MM.1S (cell line): ENCODE measurements at regions not wholly inside any gene's neighbourhood (a gene's known extent, or its start where the extent isn't known, plus 50 kb on each side); places are given as distances from the start of the nearest gene placed in this dataset.

Experiments used
- DNase-seq: peaks from one replicate; pipeline ENCODE4 v3.0.0-alpha.2; 2015
- H2AFZ ChIP-seq: fragments of 300-600 bp; sonication (generic); 2 replicates; pipeline ENCODE4 v1.6.0; 2016; ENCODE audit warnings: antibody characterized with exemption, low read length
- H3F3A ChIP-seq: fragments of 300-600 bp; sonication (generic); 2 replicates; pipeline ENCODE4 v1.6.1; 2016; ENCODE audit warnings: mild to moderate bottlenecking, antibody characterized with exemption, low read length, moderate library complexity, mixed read lengths; ENCODE audit not compliant: insufficient read depth
- H3K27ac ChIP-seq: fragments of 300-600 bp; sonication (generic); 2 replicates; pipeline ENCODE4 v1.5.1; 2016; ENCODE audit warnings: mild to moderate bottlenecking, low read length
- H3K27me3 ChIP-seq: fragments of 300-600 bp; sonication (generic); replicated peaks from 2 replicates; pipeline ENCODE4 v1.6.0; 2016; ENCODE audit warnings: low read length; ENCODE audit not compliant: insufficient read depth
- H3K36me3 ChIP-seq: fragments of 300-600 bp; sonication (generic); replicated peaks from 2 replicates; pipeline ENCODE4 v1.6.1; 2016; ENCODE audit warnings: mild to moderate bottlenecking, low read length, mixed read lengths; ENCODE audit not compliant: insufficient read depth
- H3K4me1 ChIP-seq: fragments of 300-600 bp; sonication (generic); 2 replicates; pipeline ENCODE4 v1.6.1; 2016; ENCODE audit warnings: low read length, mixed read lengths
- H3K4me2 ChIP-seq: fragments of 300-600 bp; sonication (generic); 2 replicates; pipeline ENCODE4 v1.6.0; 2016; ENCODE audit warnings: low read depth, low read length
- H3K4me3 ChIP-seq: fragments of 300-600 bp; sonication (generic); 2 replicates; pipeline ENCODE4 v1.5.1; 2016; ENCODE audit warnings: low read length, mixed read lengths
- H3K79me2 ChIP-seq: fragments of 300-600 bp; sonication (generic); 2 replicates; pipeline ENCODE4 v1.6.1; 2016; ENCODE audit warnings: mixed run types, low read length, mixed read lengths
- H3K9ac ChIP-seq: fragments of 300-600 bp; sonication (generic); 2 replicates; pipeline ENCODE4 v1.6.1; 2016; ENCODE audit warnings: low read length, mixed read lengths
- H3K9me2 ChIP-seq: fragments of 300-600 bp; sonication (generic); replicated peaks from 2 replicates; pipeline ENCODE4 v1.6.1; 2016; ENCODE audit warnings: mild to moderate bottlenecking, low read length, mixed read lengths; ENCODE audit not compliant: insufficient read depth
- H3K9me3 ChIP-seq: fragments of 300-600 bp; sonication (generic); replicated peaks from 2 replicates; pipeline ENCODE4 v1.6.1; 2016; ENCODE audit warnings: mild to moderate bottlenecking, low read length, mixed read lengths; ENCODE audit not compliant: insufficient read depth
- H4K20me1 ChIP-seq: fragments of 300-600 bp; sonication (generic); 2 replicates; pipeline ENCODE4 v1.6.1; 2016; ENCODE audit warnings: mild to moderate bottlenecking, low read length, moderate library complexity, mixed read lengths; ENCODE audit not compliant: insufficient read depth
- EZH2 ChIP-seq: fragments of 300-600 bp; sonication (generic); optimal IDR thresholded peaks from 2 replicates; pipeline ENCODE3; 2017; ENCODE audit warnings: low read depth, mild to moderate bottlenecking, antibody characterized with exemption, low read length, mixed read lengths
- EZH2phosphoT487 ChIP-seq: fragments of 300-600 bp; sonication (generic); IDR thresholded peaks from 2 replicates; pipeline ENCODE4 v1.6.1; 2018; ENCODE audit warnings: antibody characterized with exemption, low read length
- TF ChIP-seq, protein P1 (sequence below): fragments of 300-600 bp; sonication (generic); IDR thresholded peaks from 2 replicates; pipeline ENCODE4 v1.5.1; 2016; ENCODE audit warnings: antibody characterized with exemption, low read length, mixed read lengths

- H3K9me3 ChIP-seq: no peaks in the 10 kb centered on the region
- TF ChIP-seq EZH2 (no peak), EZH2phosphoT487 (no peak)
- TF ChIP-seq, protein P1, sequence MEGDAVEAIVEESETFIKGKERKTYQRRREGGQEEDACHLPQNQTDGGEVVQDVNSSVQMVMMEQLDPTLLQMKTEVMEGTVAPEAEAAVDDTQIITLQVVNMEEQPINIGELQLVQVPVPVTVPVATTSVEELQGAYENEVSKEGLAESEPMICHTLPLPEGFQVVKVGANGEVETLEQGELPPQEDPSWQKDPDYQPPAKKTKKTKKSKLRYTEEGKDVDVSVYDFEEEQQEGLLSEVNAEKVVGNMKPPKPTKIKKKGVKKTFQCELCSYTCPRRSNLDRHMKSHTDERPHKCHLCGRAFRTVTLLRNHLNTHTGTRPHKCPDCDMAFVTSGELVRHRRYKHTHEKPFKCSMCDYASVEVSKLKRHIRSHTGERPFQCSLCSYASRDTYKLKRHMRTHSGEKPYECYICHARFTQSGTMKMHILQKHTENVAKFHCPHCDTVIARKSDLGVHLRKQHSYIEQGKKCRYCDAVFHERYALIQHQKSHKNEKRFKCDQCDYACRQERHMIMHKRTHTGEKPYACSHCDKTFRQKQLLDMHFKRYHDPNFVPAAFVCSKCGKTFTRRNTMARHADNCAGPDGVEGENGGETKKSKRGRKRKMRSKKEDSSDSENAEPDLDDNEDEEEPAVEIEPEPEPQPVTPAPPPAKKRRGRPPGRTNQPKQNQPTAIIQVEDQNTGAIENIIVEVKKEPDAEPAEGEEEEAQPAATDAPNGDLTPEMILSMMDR: no peak
- no peaks in the 10 kb centered on the region for H3K27me3 ChIP-seq
- no peak overlapping the region for H3K9ac ChIP-seq
- no peak overlapping the region for H3K27ac ChIP-seq
- no peaks in the 10 kb centered on the region for H3K79me2 ChIP-seq
- no peaks in the 10 kb centered on the region for H4K20me1 ChIP-seq
- DNase-seq: no peak
- H3F3A ChIP-seq: no peaks in the 10 kb centered on the region
- no peak overlapping the region for H3K4me2 ChIP-seq
- H3K4me3 ChIP-seq: no peak overlapping the region
- H3K4me1 ChIP-seq: no peaks in the 10 kb centered on the region
- H3K9me2 ChIP-seq: no peaks in the 10 kb centered on the region
- no peak overlapping the region for H2AFZ ChIP-seq
- H3K36me3 ChIP-seq: no peaks in the 10 kb centered on the region
Measured at GRCh38 chrX:42456176-42456700, 321.7 kb downstream of the PPP1R2C start.

- no peaks in the 10 kb centered on the region for H3K4me1 ChIP-seq
- no peak for DNase-seq
- H3K9me3 ChIP-seq: no peaks in the 10 kb centered on the region
- H3K27me3 ChIP-seq: no peaks in the 10 kb centered on the region
- no peaks in the 10 kb centered on the region for H3K9me2 ChIP-seq
- no peaks in the 10 kb centered on the region for H3K79me2 ChIP-seq
- H2AFZ ChIP-seq: no peak overlapping the region
- H3K4me3 ChIP-seq: no peak overlapping the region
- no peak overlapping the region for H3K27ac ChIP-seq
- H3K4me2 ChIP-seq: no peak overlapping the region
- TF ChIP-seq EZH2: no peak
- TF ChIP-seq EZH2phosphoT487: no peak
- TF ChIP-seq, protein P1: no peak
- H4K20me1 ChIP-seq: no peaks in the 10 kb centered on the region
- H3K36me3 ChIP-seq: no peaks in the 10 kb centered on the region
- no peaks in the 10 kb centered on the region for H3F3A ChIP-seq
- H3K9ac ChIP-seq: no peak overlapping the region
Measured at GRCh38 chrX:42450228-42450627, 327.7 kb downstream of the PPP1R2C start.

DNA sequence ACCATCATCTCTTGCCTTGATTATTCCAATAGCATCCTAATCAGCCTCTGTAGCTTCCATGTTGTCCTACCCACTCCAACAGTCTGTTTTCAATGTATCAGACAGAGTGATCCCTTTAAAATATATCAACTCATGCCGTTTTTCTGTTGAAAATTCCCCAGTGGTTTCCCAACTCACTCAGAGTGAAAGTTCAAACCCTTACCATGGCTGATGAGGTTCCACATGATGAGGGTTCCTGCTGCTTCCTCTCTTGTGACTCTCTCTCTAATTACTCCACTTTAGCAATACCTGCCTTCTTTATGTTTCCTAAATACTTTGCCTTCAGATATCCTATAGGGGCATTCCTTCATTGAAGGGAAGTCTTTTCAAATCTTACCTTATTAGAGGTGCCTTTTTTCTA lies 334.7 kb downstream of the PPP1R2C start:
- H2AFZ ChIP-seq: 0 out of 2 replicates have a peak overlapping the region, but pooled peaks have one; percentile 32
- H3K9me3 ChIP-seq: no peaks in the 10 kb centered on the region
- H4K20me1 ChIP-seq: no peaks in the 10 kb centered on the region
- H3K4me1 ChIP-seq: peaks cover 20% of the 10 kb centered on the region
- no peaks in the 10 kb centered on the region for H3K27me3 ChIP-seq
- TF ChIP-seq EZH2phosphoT487 (no peak), EZH2 (no peak)
- TF ChIP-seq, protein P1: no peak
- H3F3A ChIP-seq: no peaks in the 10 kb centered on the region
- no peak overlapping the region for H3K4me3 ChIP-seq
- H3K9ac ChIP-seq: no peak overlapping the region
- H3K9me2 ChIP-seq: no peaks in the 10 kb centered on the region
- H3K79me2 ChIP-seq: no peaks in the 10 kb centered on the region
- DNase-seq: no peak
- no peaks in the 10 kb centered on the region for H3K36me3 ChIP-seq
- peak overlapping the region; percentile 29; the same call in 1 of the 2 replicates for H3K27ac ChIP-seq
- peak overlapping the region; percentile 7; the same call in 1 of the 2 replicates for H3K4me2 ChIP-seq
